ENCODE measurements at regions not wholly inside any gene's neighbourhood (a gene's known extent, or its start where the extent isn't known, plus 50 kb on each side); places are given as distances from the start of the nearest gene placed in this dataset.
"Not testable (repeated sequence)": the region's sequence is repeated elsewhere in the genome, so short reads cannot be mapped to it uniquely, and the experiment has no call there.

- peak; percentile 3 for DNase-seq (ENCODE audit: low read depth)
- no peak overlapping the region for H3K4me3 ChIP-seq (ENCODE audit: low read length)
Observed at GRCh38 chr7:27435461-27435860, 192.9 kb downstream of the EVX1 start.

GRCh38 chr7:27438881-27439589 is 196.4 kb downstream of the EVX1 start:
- Histone ChIP-seq H3K27me3 (replicated peaks; ENCODE audit: control insufficient read depth, insufficient read depth, low read length) (no peaks in the 10 kb centered on the region), H3K9me3 (ENCODE audit: control insufficient read depth, low read length) (peaks cover 4% of the 10 kb centered on the region), H3K4me3 (ENCODE audit: low read length) (no peak overlapping the region), H3K4me1 (ENCODE audit: control insufficient read depth, insufficient read depth, low read length) (peaks cover 5% of the 10 kb centered on the region), H3K9ac (ENCODE audit: low read length) (no peak overlapping the region), H3K36me3 (ENCODE audit: control insufficient read depth, insufficient read depth, low read length, severe bottlenecking) (no peaks in the 10 kb centered on the region)
- DNase-seq (ENCODE audit: low read depth) = no peak

More at GRCh38 chr7:27435461-27435860, 192.9 kb downstream of the EVX1 start:
- no peaks in the 10 kb centered on the region for H3K27me3 ChIP-seq (replicated peaks; ENCODE audit: control insufficient read depth, insufficient read depth, low read length)
- peaks cover 5% of the 10 kb centered on the region for H3K4me1 ChIP-seq (ENCODE audit: control insufficient read depth, insufficient read depth, low read length)
- H3K9me3 ChIP-seq (ENCODE audit: control insufficient read depth, low read length) = peaks cover under 1% of the 10 kb centered on the region
- no peaks in the 10 kb centered on the region for H3K36me3 ChIP-seq (ENCODE audit: control insufficient read depth, insufficient read depth, low read length, severe bottlenecking)
- no peak overlapping the region for H3K9ac ChIP-seq (ENCODE audit: low read length)

- no peaks in the 10 kb centered on the region for H3K36me3 ChIP-seq (ENCODE audit: control insufficient read depth, insufficient read depth, low read length, severe bottlenecking)
- H3K4me3 ChIP-seq (ENCODE audit: low read length) = no peak overlapping the region
- no peak overlapping the region for H3K9ac ChIP-seq (ENCODE audit: low read length)
- H3K27me3 ChIP-seq (replicated peaks; ENCODE audit: control insufficient read depth, insufficient read depth, low read length) = no peaks in the 10 kb centered on the region
- H3K4me1 ChIP-seq (ENCODE audit: control insufficient read depth, insufficient read depth, low read length) = no peaks in the 10 kb centered on the region
- H3K9me3 ChIP-seq (ENCODE audit: control insufficient read depth, low read length) = peaks cover 4% of the 10 kb centered on the region
- DNase-seq (ENCODE audit: low read depth) = no peak
Observed at GRCh38 chr7:27442455-27442854, 199.9 kb downstream of the EVX1 start.

GRCh38 chr7:27449046-27449445 is 206.4 kb downstream of the EVX1 start:
- not testable (repeated sequence) for H3K4me3 ChIP-seq (ENCODE audit: low read length); H3K27me3 ChIP-seq (replicated peaks; ENCODE audit: control insufficient read depth, insufficient read depth, low read length); H3K9me3 ChIP-seq (ENCODE audit: control insufficient read depth, low read length); H3K4me1 ChIP-seq (ENCODE audit: control insufficient read depth, insufficient read depth, low read length); H3K9ac ChIP-seq (ENCODE audit: low read length); H3K36me3 ChIP-seq (ENCODE audit: control insufficient read depth, insufficient read depth, low read length, severe bottlenecking); DNase-seq (ENCODE audit: low read depth)

- Histone ChIP-seq H3K36me3 (ENCODE audit: control insufficient read depth, insufficient read depth, low read length, severe bottlenecking) (no peaks in the 10 kb centered on the region), H3K9me3 (ENCODE audit: control insufficient read depth, low read length) (no peaks in the 10 kb centered on the region), H3K9ac (ENCODE audit: low read length) (peak overlapping the region; percentile 31), H3K4me3 (ENCODE audit: low read length) (no peak overlapping the region), H3K27me3 (replicated peaks; ENCODE audit: control insufficient read depth, insufficient read depth, low read length) (no peaks in the 10 kb centered on the region), H3K4me1 (ENCODE audit: control insufficient read depth, insufficient read depth, low read length) (peaks cover 13% of the 10 kb centered on the region)
- no peak for DNase-seq (ENCODE audit: low read depth)
Observed at GRCh38 chr7:27453702-27454405, 208.8 kb downstream of the HIBADH start.

GRCh38 chr7:27457120-27457519 is 205.6 kb downstream of the HIBADH start:
- not testable (repeated sequence) for H3K4me3 ChIP-seq (ENCODE audit: low read length); H3K9me3 ChIP-seq (ENCODE audit: control insufficient read depth, low read length); H3K36me3 ChIP-seq (ENCODE audit: control insufficient read depth, insufficient read depth, low read length, severe bottlenecking); DNase-seq (ENCODE audit: low read depth); H3K27me3 ChIP-seq (replicated peaks; ENCODE audit: control insufficient read depth, insufficient read depth, low read length); H3K9ac ChIP-seq (ENCODE audit: low read length)
- peaks cover 28% of the 10 kb centered on the region for H3K4me1 ChIP-seq (ENCODE audit: control insufficient read depth, insufficient read depth, low read length)

- H3K36me3 ChIP-seq (ENCODE audit: control insufficient read depth, insufficient read depth, low read length, severe bottlenecking); DNase-seq (ENCODE audit: low read depth); H3K27me3 ChIP-seq (replicated peaks; ENCODE audit: control insufficient read depth, insufficient read depth, low read length); H3K4me3 ChIP-seq (ENCODE audit: low read length); H3K9ac ChIP-seq (ENCODE audit: low read length); H3K9me3 ChIP-seq (ENCODE audit: control insufficient read depth, low read length): not testable (repeated sequence)
- H3K4me1 ChIP-seq (ENCODE audit: control insufficient read depth, insufficient read depth, low read length) = peaks cover 28% of the 10 kb centered on the region
Observed at GRCh38 chr7:27457603-27458565, 204.8 kb downstream of the HIBADH start.

- Histone ChIP-seq H3K9ac (ENCODE audit: low read length) (peak overlapping the region; percentile 0), H3K27me3 (replicated peaks; ENCODE audit: control insufficient read depth, insufficient read depth, low read length) (peaks cover 9% of the 10 kb centered on the region), H3K4me1 (ENCODE audit: control insufficient read depth, insufficient read depth, low read length) (peaks cover 23% of the 10 kb centered on the region), H3K9me3 (ENCODE audit: control insufficient read depth, low read length) (no peaks in the 10 kb centered on the region), H3K36me3 (ENCODE audit: control insufficient read depth, insufficient read depth, low read length, severe bottlenecking) (no peaks in the 10 kb centered on the region), H3K4me3 (ENCODE audit: low read length) (peak overlapping the region; percentile 41)
- DNase-seq (ENCODE audit: low read depth) = no peak
Observed at GRCh38 chr7:27459021-27459730, 203.5 kb downstream of the HIBADH start.

GRCh38 chr7:27459731-27460053 is 203.0 kb downstream of the HIBADH start:
- Histone ChIP-seq H3K4me1 (ENCODE audit: control insufficient read depth, insufficient read depth, low read length) (peaks cover 20% of the 10 kb centered on the region), H3K4me3 (ENCODE audit: low read length) (no peak overlapping the region), H3K36me3 (ENCODE audit: control insufficient read depth, insufficient read depth, low read length, severe bottlenecking) (no peaks in the 10 kb centered on the region), H3K27me3 (replicated peaks; ENCODE audit: control insufficient read depth, insufficient read depth, low read length) (peaks cover 15% of the 10 kb centered on the region), H3K9ac (ENCODE audit: low read length) (peak overlapping the region; percentile 0), H3K9me3 (ENCODE audit: control insufficient read depth, low read length) (no peaks in the 10 kb centered on the region)
- no peak for DNase-seq (ENCODE audit: low read depth)

- H3K9ac ChIP-seq (ENCODE audit: low read length) = no peak overlapping the region
- H3K4me1 ChIP-seq (ENCODE audit: control insufficient read depth, insufficient read depth, low read length) = peaks cover 20% of the 10 kb centered on the region
- no peak overlapping the region for H3K4me3 ChIP-seq (ENCODE audit: low read length)
- H3K27me3 ChIP-seq (replicated peaks; ENCODE audit: control insufficient read depth, insufficient read depth, low read length) = peaks cover 30% of the 10 kb centered on the region
- H3K36me3 ChIP-seq (ENCODE audit: control insufficient read depth, insufficient read depth, low read length, severe bottlenecking) = no peaks in the 10 kb centered on the region
- H3K9me3 ChIP-seq (ENCODE audit: control insufficient read depth, low read length) = no peaks in the 10 kb centered on the region
- no peak for DNase-seq (ENCODE audit: low read depth)
Observed at GRCh38 chr7:27462575-27463270, 200.0 kb downstream of the HIBADH start.

Measured in adipocyte (in vitro differentiated cells).